Gastroesophageal sphincter (tissue), 4 donors: ENCODE measurements at regions not wholly inside any gene's neighbourhood (a gene's known extent, or its start where the extent isn't known, plus 50 kb on each side); places are given as distances from the start of the nearest gene placed in this dataset.

Source experiments
- ATAC-seq: fragments of 150-250 bp; one replicate; pipeline ENCODE4 v1.9.1; 2016; ENCODE audit warnings: mild to moderate bottlenecking, moderate library complexity
- H3K27ac ChIP-seq, 4 donors: fragments of 200-600 bp; sonication (generic) in 3 of 4; 1 replicate in 3 of 4; 2 replicates in 1 of 4; pipeline ENCODE4 v1.5.1; 2016 to 2019
- H3K27me3 ChIP-seq: fragments of 200-600 bp; sonication (generic); one replicate; pipeline ENCODE4 v1.5.1; 2019
- H3K36me3 ChIP-seq, 2 donors: fragments of 200-600 bp; sonication (generic); one replicate each; pipeline ENCODE4 v1.5.1; 2019; ENCODE audit warnings: control low read depth in 1 of 2
- H3K4me1 ChIP-seq, 3 donors: fragments of 200-600 bp; sonication (generic); 1 replicate in 2 of 3; 2 replicates in 1 of 3; pipeline ENCODE4 v1.5.1; 2016 to 2019; ENCODE audit warnings: control low read depth in 2 of 3
- H3K4me3 ChIP-seq, 2 donors: fragments of 200-600 bp; sonication (generic); one replicate each; pipeline ENCODE4 v1.5.1; 2019; ENCODE audit warnings: mild to moderate bottlenecking in 1 of 2, moderate library complexity in 1 of 2
- H3K9me3 ChIP-seq, 3 donors: fragments of 200-600 bp; sonication (generic); one replicate each; pipeline ENCODE4 v1.5.1; 2017 to 2019; ENCODE audit warnings: control low read depth in 2 of 3
- EP300 ChIP-seq: sonication (generic); formaldehyde crosslinking; IDR thresholded peaks from one replicate; pipeline ENCODE4 v1.6.1; 2017; ENCODE audit warnings: antibody characterized with exemption, mild to moderate bottlenecking
- POLR2A ChIP-seq, 2 donors: fragments of 450-650 bp; IDR thresholded peaks; one replicate each; pipeline ENCODE4 v1.6.1; 2017; ENCODE audit warnings: antibody characterized with exemption in 2 of 2, mild to moderate bottlenecking in 2 of 2, moderate library complexity in 1 of 2
- POLR2AphosphoS5 ChIP-seq: sonication (generic); formaldehyde crosslinking; IDR thresholded peaks from one replicate; pipeline ENCODE4 v1.6.1; 2017; ENCODE audit warnings: antibody characterized with exemption
- WGBS, 2 donors: methylation state at CpG; one replicate each; pipeline ENCODE4 v1.1.5; 2018; ENCODE audit warnings: low coverage in 1 of 2; 5-methylcytosine and 5-hydroxymethylcytosine counted together
- TF ChIP-seq, protein P1 (sequence below), 4 experiments: fragments of 200-600 bp in 2 of 4; fragments of 450-650 bp in 2 of 4; sonication (generic) in 1 of 4; IDR thresholded peaks; one replicate each; pipeline ENCODE4 v1.5.1; 2017 to 2019; ENCODE audit warnings: antibody characterized with exemption in 4 of 4, mild to moderate bottlenecking in 2 of 4, moderate library complexity in 2 of 4

DNA sequence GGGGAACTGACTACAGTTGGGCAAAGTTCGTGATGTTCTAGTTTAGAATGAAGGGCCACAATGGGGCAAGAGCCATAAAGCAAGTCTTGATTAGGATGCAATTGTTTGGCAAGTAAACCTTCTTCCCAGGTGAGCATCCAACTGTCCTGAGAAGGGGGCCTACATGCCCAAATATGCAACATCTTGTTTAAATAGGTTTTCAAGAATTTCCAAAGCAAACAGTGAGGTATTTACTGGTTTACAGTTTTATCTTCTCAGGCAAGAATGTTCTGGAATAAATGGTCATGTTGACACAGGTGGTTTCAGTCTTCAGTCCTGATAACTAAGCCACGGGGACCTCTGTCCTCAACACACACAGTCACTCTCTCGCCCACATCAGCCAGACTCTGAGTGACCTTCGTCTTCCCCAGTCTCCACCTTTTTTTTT, 90.3 kb upstream of the FAM174B start:
- Histone ChIP-seq H3K36me3 (no peaks in the 10 kb centered on the region), H3K27ac (no peak overlapping the region), H3K27me3 (no peaks in the 10 kb centered on the region), H3K4me1 (no peaks in the 10 kb centered on the region), H3K9me3 (no peaks in the 10 kb centered on the region), H3K4me3 (no peak overlapping the region)
- no peak for ATAC-seq
- TF ChIP-seq POLR2AphosphoS5 (no peak), EP300 (no peak)
- WGBS, 2 donors: 88 to 100% methylated on average over 1 to 4 of the region's 4 CpGs

DNA sequence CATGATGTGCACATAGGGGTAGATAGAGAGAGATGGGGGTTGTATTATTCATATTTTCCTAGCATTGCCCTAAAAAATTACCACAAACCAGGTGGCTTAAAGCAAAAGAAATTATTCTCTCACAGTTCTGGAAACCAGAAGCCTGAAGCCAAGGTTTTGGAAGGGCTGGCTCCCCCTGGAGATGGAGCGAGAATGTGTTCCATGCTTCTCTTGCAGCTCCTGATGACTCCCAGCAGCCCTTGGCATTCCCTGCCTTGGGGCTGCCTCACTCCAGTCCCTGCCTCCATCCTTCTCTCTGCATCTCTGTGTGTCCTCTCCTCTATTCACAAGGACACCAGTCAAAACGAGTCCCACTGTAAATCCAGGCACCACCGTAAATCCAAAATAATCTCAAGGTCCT, 91.5 kb upstream of the FAM174B start:
- Histone ChIP-seq H3K27ac (no peak overlapping the region), H3K4me1 (no peaks in the 10 kb centered on the region), H3K9me3 (no peaks in the 10 kb centered on the region), H3K36me3 (no peaks in the 10 kb centered on the region), H3K27me3 (no peaks in the 10 kb centered on the region), H3K4me3 (no peak overlapping the region)
- no peak for ATAC-seq
- TF ChIP-seq POLR2AphosphoS5 (no peak), POLR2A (IDR thresholded peaks at IDR 0.05) (no peak), EP300 (no peak)
- TF ChIP-seq, protein P1, sequence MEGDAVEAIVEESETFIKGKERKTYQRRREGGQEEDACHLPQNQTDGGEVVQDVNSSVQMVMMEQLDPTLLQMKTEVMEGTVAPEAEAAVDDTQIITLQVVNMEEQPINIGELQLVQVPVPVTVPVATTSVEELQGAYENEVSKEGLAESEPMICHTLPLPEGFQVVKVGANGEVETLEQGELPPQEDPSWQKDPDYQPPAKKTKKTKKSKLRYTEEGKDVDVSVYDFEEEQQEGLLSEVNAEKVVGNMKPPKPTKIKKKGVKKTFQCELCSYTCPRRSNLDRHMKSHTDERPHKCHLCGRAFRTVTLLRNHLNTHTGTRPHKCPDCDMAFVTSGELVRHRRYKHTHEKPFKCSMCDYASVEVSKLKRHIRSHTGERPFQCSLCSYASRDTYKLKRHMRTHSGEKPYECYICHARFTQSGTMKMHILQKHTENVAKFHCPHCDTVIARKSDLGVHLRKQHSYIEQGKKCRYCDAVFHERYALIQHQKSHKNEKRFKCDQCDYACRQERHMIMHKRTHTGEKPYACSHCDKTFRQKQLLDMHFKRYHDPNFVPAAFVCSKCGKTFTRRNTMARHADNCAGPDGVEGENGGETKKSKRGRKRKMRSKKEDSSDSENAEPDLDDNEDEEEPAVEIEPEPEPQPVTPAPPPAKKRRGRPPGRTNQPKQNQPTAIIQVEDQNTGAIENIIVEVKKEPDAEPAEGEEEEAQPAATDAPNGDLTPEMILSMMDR (IDR thresholded peaks at IDR 0.05): no peak
- 79% methylated on average over 3 of the region's 3 CpGs; no CpG with 5 or more reads in 1 of the 2 donors for WGBS, 2 donors

DNA sequence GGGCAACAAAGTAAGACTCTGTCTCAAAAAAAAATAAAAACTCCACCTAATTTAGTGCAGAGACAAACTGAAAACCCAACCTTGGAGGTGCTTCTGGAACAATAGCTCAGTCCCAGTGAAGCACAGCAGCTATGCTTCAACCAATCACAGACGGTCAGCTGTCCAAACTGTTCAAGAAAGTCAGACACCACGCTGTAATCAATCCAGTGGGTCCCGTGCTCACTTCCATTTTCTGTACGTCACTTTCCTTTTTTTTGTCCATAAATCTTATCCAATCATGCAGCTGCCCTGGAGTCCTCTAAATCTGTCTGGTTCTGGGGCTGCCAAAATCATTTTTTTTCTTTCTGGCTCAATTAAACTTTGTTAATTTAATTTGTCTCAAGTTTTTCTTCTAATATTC, 93.6 kb upstream of the FAM174B start:
- no peak for ATAC-seq
- Histone ChIP-seq H3K9me3 (no peaks in the 10 kb centered on the region), H3K27ac (no peak overlapping the region), H3K4me3 (no peak overlapping the region), H3K27me3 (no peaks in the 10 kb centered on the region), H3K4me1 (no peaks in the 10 kb centered on the region), H3K36me3 (no peaks in the 10 kb centered on the region)
- 42 to 49% methylated on average over 3 to 4 of the region's 4 CpGs for WGBS, 2 donors
- TF ChIP-seq POLR2A (IDR thresholded peaks at IDR 0.05) (no peak), EP300 (no peak), POLR2AphosphoS5 (no peak)
- TF ChIP-seq, protein P1 (IDR thresholded peaks at IDR 0.05): no peak

DNA sequence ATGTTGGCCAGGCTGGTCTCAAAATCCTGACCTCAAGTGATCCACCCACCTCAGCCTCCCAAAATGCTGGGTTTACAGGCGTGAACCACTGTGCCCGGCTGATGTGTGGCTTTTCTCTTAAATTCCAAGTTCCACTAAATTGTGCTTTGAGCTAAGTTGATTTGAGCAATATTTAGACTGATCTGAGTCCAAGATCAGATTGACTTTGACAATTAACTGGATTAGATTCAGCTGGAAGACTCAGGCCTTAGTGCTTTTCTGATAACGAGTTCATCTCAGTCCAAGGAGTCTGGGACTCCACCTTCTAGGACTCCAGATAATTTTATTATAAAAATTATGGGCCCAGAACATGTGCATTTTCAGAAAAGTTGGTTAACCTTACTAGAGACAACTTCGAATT, 94.4 kb upstream of the FAM174B start:
- Histone ChIP-seq H3K4me1 (no peaks in the 10 kb centered on the region), H3K36me3 (no peaks in the 10 kb centered on the region), H3K27ac (no peak overlapping the region), H3K4me3 (no peak overlapping the region), H3K27me3 (no peaks in the 10 kb centered on the region), H3K9me3 (no peaks in the 10 kb centered on the region)
- no peak for TF ChIP-seq POLR2AphosphoS5
- no peak for TF ChIP-seq EP300
- TF ChIP-seq POLR2A (IDR thresholded peaks at IDR 0.05): no peak
- TF ChIP-seq, protein P1 (IDR thresholded peaks at IDR 0.05): no peak
- ATAC-seq: no peak
- WGBS, 2 donors: 79 to 90% methylated on average over 2 to 4 of the region's 4 CpGs

DNA sequence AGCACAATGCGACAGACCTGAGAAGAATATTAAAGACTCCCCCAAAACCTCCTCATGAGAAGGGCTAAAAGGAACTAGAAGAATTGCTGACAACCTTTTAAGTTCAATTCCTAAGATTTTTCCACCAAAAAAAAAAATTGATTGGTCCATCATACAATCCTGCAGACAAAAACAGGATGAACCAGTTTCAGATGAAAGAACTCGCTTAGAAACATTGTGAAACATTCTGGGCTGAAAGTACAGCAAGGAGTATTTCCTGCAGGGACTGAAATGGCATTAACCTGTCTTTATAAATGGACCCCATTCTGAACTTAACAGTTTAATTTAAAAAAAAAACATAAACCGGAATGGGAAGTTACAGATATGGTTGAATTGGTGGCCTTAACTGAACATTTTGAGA, 96.0 kb upstream of the FAM174B start:
- no peaks in the 10 kb centered on the region for H3K9me3 ChIP-seq
- WGBS, 2 donors: 93 to 96% methylated on average over 2 to 3 of the region's 3 CpGs
- no peaks in the 10 kb centered on the region for H3K4me1 ChIP-seq

More for the DNA sequence above, 96.0 kb upstream of the FAM174B start:
- Histone ChIP-seq H3K4me3 (no peak overlapping the region), H3K27ac (no peak overlapping the region), H3K36me3 (no peaks in the 10 kb centered on the region), H3K27me3 (no peaks in the 10 kb centered on the region)
- TF ChIP-seq, protein P1 (IDR thresholded peaks at IDR 0.05): no peak
- no peak for TF ChIP-seq EP300
- TF ChIP-seq POLR2A (IDR thresholded peaks at IDR 0.05): no peak
- no peak for TF ChIP-seq POLR2AphosphoS5
- no peak for ATAC-seq
